HL-60 (cell line): ENCODE measurements at regions not wholly inside any gene's neighbourhood (a gene's known extent, or its start where the extent isn't known, plus 50 kb on each side); places are given as distances from the start of the nearest gene placed in this dataset.

Experiments used
- GABPA ChIP-seq: IDR thresholded peaks from 2 replicates; pipeline ENCODE4 v1.6.1; 2012; ENCODE audit warnings: low read depth
- POLR2AphosphoS5 ChIP-seq: IDR thresholded peaks from 2 replicates; pipeline ENCODE4 v1.6.1; 2012; ENCODE audit warnings: low read depth
- TF ChIP-seq, protein P1 (sequence below): IDR thresholded peaks from one replicate; pipeline ENCODE4 v1.5.1; 2011; ENCODE audit warnings: low read length, control low read depth, inconsistent platforms; ENCODE audit not compliant: insufficient read depth
- TF ChIP-seq, protein P2 (sequence below): IDR thresholded peaks from 2 replicates; pipeline ENCODE4 v1.6.1; 2012; ENCODE audit warnings: low read depth; ENCODE audit not compliant: insufficient replicate concordance

DNA sequence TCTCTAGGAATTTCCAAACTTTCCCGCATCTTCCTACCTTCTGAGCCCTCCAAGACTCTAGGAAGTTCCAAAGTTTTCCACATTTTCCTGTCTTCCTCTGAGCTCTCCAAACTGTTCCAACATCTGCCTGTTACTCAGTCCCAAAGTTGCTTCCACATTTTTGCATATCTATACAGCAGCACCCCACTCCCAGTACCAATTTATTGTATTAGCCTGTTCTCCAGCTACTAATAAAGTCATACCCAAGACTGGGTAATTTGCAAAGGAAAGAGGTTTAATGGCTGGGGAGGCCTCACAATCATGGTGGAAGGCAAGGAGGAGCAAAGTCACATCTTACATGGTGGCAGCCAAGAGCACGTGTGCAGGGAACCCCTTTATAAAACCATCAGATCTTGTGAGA is 82.9 kb upstream of the DSCAM start:
- TF ChIP-seq, protein P1, sequence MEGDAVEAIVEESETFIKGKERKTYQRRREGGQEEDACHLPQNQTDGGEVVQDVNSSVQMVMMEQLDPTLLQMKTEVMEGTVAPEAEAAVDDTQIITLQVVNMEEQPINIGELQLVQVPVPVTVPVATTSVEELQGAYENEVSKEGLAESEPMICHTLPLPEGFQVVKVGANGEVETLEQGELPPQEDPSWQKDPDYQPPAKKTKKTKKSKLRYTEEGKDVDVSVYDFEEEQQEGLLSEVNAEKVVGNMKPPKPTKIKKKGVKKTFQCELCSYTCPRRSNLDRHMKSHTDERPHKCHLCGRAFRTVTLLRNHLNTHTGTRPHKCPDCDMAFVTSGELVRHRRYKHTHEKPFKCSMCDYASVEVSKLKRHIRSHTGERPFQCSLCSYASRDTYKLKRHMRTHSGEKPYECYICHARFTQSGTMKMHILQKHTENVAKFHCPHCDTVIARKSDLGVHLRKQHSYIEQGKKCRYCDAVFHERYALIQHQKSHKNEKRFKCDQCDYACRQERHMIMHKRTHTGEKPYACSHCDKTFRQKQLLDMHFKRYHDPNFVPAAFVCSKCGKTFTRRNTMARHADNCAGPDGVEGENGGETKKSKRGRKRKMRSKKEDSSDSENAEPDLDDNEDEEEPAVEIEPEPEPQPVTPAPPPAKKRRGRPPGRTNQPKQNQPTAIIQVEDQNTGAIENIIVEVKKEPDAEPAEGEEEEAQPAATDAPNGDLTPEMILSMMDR = no peak
- TF ChIP-seq, protein P2, sequence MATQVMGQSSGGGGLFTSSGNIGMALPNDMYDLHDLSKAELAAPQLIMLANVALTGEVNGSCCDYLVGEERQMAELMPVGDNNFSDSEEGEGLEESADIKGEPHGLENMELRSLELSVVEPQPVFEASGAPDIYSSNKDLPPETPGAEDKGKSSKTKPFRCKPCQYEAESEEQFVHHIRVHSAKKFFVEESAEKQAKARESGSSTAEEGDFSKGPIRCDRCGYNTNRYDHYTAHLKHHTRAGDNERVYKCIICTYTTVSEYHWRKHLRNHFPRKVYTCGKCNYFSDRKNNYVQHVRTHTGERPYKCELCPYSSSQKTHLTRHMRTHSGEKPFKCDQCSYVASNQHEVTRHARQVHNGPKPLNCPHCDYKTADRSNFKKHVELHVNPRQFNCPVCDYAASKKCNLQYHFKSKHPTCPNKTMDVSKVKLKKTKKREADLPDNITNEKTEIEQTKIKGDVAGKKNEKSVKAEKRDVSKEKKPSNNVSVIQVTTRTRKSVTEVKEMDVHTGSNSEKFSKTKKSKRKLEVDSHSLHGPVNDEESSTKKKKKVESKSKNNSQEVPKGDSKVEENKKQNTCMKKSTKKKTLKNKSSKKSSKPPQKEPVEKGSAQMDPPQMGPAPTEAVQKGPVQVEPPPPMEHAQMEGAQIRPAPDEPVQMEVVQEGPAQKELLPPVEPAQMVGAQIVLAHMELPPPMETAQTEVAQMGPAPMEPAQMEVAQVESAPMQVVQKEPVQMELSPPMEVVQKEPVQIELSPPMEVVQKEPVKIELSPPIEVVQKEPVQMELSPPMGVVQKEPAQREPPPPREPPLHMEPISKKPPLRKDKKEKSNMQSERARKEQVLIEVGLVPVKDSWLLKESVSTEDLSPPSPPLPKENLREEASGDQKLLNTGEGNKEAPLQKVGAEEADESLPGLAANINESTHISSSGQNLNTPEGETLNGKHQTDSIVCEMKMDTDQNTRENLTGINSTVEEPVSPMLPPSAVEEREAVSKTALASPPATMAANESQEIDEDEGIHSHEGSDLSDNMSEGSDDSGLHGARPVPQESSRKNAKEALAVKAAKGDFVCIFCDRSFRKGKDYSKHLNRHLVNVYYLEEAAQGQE = no peak
- TF ChIP-seq GABPA (no peak), POLR2AphosphoS5 (no peak)
